HG02588 (cell line): ENCODE measurements at regions not wholly inside any gene's neighbourhood (a gene's known extent, or its start where the extent isn't known, plus 50 kb on each side); places are given as distances from the start of the nearest gene placed in this dataset.

Experiments used
- ATAC-seq: cut with Tn5 transposase; IDR thresholded peaks from one replicate; pipeline ENCODE4 v1.9.1; 2021; ENCODE audit warnings: mild to moderate bottlenecking, moderate library complexity; ENCODE audit not compliant: unreplicated experiment

DNA sequence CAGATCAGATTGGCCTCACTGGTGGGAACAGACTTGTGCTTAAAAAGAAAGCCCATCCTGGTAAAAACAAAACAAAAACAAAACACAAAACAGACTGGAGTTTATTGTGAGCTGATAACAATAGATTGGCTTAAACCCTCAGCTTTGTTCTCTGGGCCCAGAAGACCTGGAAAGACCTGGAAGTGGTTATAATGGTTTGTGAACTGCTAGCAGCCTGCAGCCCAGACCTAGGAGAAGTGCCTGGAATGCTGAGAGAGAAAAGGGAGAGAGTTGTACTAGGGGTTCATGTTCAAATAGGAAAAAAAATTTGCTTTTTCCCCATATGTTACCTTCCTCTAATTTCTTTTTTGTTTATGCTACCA is 396.6 kb downstream of the DMAC1 start:
- no peak for ATAC-seq

DNA sequence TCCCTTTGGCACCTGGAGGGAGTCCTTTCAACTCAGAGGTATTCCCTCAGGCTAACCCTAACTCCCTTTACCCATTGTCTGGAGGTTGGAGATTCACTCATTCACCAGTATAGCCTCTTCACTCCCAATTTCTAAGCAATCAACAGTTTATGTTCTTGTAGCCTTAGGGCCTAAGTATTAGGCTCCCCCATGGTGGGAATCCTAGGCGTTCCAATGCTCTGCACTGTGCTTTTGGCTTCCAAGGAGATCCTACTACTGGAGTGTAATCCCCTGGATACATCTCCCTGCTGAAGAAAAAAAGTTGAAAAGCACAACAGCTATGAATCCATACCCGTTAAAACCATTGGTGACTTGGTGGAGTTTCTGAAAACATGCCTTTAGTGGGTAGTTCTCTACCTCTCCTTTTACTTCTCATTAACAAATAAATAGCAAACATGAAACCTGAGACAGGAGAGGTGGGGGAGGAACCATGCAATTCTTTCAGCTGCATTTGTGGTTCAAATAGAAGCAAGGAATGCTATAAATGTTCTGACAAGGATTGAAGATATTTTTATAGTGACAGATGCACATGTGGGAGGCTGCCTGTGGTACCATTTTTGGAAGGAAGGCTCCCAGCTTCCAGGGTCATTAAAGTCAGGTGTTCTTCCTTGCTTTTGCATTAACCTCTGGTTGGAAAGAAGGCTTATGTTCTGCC is 397.1 kb downstream of the DMAC1 start:
- no peak for ATAC-seq

DNA sequence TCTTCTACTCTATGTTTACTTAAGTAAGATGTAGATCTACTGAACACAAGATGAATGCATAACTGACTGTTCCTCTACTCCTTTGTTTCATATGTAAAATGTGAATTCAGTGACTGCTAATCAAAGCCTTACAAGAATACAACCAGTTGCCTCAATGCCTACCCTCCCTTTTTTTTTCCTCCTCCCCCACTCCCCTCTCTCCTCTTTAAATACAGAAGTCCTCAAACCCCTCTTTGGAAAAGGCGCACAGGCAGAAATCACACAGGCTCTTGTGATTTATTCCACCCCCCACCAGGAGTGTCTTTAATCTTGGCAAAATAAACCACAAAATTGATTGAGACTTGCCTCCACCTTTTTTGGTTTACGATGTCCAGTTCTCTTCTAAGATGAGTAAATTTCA is 398.5 kb downstream of the DMAC1 start:
- no peak for ATAC-seq

DNA sequence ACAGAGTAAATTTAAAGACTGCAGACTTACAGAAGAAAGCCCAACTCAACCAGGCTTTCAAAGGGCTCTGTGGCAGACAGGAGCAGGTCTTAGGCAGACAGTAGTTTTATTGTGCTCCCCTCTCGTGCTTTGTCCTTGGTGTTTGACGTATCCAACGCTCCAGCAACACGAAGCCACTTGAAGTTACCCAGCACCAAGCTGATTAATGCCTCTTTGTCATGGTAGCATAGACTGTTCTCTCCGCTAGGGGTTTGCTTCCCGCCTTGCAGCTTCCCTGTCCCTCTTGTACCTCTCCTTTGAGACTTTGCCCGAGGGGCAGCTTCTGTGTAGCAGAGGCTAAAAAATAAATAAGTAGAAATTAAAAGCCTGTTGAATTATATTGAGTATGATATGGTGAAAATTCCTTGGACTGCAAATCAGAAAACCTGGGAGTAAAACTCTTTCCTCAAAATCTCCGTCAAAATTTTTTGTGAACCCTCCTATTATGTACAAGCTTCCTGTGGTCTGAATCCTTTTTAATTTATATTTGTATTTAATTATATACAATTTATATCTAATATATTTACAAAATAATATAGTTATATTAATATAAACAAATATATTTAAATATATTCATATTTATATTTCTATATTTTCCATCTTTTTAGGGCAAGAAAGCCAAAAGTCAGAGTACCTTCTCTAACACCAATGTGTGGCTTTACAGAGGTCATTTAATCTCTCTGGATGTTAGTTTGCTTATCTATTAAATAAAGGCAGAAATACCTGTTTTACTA is 405.4 kb downstream of the DMAC1 start:
- no peak for ATAC-seq

DNA sequence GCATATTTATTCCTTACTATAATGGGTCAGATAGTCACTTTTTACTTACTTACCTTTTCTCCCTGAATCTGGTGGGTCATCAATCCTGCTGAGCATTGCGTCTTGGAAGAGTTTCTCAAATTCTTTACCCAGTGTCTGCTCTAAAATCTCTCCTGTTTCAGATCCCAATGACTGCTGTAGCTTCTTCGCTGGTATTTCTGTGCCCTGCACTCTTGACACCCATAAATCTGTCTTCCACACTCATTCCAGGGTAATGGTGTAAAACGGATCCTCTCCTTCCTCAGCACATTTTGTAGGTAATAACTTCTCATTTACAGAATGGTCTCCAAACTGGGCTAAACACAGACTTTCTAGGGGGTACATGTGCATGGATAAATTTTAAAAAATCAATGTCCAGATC is 407.4 kb downstream of the DMAC1 start:
- ATAC-seq = no peak

DNA sequence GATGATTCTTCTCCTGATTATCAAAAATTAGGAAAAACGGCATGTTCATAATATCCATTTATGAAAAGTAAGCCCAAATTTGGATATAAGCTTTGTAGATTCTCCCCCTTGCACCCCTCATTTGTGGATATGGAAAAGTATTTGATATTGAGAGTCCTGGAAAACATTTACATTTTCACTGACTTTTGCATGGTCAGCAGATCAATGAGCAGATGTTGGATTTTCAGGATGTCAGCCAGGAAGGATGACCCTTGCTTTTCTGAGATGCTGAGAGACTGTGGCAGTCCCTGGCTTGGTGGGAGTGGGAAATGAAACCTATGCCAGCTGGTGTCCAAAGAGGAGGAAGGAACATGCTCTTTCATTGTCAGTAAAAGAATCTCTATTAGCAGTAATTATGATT is 410.8 kb downstream of the DMAC1 start:
- ATAC-seq = no peak

DNA sequence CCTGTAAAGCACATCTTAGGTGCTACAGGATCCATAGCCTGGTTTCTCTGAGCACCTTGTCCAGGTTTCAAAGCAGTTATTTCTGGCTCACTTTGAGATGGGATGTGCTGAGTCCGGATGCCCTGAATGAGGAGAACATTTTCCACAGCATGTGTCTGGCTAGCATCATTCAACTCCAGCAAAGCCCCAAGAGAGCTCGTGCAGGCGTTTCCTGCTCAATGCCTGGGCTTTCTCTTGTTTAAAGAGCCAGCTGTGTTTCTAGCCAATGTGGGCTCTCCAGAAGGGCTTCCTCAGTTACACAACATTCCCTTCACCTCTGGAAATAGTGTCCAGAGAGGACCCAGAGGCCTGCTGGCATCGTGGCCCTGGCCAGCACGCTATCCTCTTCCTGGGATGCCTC is 411.7 kb downstream of the DMAC1 start:
- no peak for ATAC-seq

DNA sequence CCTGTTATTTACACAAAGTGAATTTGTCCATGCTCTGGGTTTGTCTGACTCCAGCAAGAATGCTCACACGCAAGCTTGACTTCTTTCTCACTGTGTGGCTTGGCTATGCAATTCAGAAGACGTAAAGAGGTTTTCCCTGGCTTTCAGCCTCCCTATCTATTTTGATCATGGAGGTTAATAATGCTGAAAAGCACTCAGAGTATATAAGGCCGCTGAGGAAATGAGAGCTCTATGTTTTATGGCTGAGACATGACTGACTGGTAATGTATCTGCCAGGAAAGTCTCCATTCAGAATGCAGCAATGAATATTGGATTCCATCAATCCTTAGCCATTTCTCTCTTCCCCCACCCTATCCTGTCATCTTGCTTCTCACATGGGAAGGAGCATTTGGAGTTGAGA is 417.3 kb downstream of the DMAC1 start:
- ATAC-seq = no peak

DNA sequence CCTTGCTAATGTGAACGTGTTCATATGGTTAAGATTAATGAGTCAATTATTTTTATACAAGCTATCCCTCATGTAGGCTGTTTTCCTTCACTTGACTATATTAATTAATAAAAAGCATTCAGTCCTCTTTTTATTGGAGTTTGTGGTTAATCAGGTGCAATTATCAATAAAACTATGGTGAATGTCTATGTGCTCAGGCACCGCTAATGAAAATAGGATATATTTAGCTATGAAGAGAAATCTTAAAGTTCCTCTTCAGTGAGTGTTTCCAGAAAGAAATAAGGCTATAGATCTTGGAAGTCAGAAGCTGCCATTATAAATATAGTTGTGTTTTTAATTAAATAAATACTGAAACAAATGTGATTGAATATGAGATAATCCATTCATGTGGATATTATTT is 422.1 kb downstream of the DMAC1 start:
- no peak for ATAC-seq

DNA sequence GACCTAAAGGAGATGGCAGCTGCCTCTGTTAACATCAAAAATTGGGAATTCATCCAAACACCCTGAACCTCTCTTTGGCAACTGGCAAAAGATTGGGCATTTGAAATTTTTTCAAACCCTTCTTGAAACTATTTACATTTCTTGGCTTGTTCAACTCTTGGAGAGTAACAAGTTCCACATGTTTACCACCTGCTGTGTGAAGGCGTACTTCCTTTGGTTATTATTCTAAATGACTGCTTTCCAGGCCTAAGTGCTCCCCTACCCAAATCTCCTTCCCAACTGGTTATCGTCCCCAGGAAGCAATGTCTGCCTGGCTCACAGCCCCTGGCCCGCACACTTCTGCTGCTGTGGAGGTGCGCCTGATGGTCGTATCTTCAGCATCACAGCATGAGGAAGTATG is 422.7 kb downstream of the DMAC1 start:
- no peak for ATAC-seq

DNA sequence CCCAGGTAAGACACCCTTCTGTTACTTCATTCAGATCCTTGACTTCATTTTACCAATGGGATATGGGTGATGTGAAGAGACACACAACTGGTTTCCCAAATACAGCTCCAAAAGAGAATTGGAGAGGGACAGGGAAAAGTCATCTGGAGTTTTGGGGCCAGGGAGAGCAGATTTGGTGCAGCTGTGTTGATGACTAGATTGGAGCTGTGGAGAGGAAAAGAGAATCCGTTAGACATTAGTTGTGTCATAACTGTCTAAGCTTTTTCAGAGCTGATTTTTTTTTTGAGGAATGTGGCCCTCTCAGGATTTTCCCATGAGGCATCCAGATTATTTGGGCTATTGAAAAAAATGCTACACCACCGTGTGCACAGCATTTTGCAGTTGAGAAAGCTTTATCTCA is 423.4 kb downstream of the DMAC1 start:
- no peak for ATAC-seq

DNA sequence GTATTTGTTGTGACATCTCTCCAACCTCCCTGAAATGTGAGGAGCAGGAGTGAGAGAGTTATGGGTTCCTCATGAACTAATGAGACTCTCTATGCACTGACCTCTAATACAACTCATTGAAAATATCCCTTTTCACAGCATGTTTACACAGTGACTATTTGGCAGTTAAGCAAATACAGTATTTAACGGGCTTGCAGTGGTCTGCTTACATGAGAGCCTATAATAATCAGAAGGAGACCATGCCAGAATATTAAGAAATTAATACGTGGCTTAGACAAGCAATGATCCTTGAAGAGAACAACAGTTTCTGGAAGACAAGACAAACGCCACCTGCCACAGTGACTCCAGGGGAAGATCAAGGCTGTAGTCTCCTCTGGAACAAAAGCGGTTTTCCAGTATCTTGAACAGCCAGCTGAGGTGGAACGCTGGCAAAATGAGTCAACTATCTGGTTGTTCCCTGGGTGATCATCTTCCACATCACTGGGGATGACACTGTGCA is 424.5 kb downstream of the DMAC1 start:
- ATAC-seq = no peak

DNA sequence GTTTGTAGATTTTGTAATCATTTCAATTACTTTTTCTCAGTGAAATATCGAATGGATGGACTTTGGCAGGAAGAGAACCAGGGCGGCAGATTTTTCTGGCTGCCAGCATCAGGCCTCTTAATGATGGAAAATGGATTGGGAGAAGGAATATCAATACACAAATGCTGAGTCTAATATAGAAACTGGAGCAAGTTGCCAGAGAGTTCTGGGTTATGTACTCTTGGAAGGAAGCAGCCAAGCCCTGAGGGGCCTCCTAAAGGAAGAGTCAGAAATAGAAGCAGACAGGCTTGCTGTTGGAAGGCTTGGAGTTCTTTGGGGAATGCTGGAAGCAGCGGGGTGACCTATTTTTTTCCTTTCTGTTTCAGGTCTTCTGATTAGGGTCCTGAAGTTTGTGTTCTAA is 428.6 kb downstream of the DMAC1 start:
- ATAC-seq = no peak

DNA sequence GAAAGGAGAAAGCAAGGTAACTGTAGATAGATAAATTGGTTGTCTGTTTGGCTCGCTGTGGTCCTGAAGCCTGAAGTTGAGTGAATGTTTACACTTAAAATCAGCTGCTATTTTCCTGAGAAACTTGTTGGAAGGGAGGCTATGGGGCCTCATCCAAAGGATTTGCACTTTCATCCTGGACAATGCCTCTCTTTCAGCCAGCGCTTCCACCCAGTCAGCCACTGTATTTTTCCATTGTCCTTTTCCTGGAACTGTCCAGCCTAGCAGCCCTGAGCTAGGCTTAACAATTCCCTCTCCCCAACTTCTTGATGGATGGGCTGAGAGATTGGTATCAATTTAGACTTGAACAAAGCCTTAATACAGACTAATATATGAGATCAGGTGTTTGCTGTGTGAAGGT is 429.2 kb downstream of the DMAC1 start:
- no peak for ATAC-seq

DNA sequence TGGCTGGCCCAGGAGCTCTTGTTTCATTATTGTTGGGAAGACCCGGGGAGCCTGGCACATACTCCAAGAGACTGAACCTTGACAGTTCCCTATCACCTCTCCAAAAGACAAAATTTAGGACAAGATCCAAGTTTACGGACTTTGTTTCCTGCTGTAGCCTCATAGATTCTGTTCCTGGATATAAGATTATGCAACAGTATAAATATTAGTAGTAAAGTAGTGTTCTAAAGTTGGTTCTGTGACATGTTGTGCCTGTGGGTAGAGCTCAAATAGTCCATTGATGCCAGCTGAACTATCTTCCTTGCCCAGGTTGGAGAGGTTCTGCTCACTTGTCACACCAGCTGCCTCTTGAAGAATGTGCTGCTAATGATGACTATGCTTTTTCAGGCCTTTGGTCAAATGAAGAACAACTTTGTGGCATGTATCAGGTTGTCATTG is 430.2 kb downstream of the DMAC1 start:
- ATAC-seq = no peak

DNA sequence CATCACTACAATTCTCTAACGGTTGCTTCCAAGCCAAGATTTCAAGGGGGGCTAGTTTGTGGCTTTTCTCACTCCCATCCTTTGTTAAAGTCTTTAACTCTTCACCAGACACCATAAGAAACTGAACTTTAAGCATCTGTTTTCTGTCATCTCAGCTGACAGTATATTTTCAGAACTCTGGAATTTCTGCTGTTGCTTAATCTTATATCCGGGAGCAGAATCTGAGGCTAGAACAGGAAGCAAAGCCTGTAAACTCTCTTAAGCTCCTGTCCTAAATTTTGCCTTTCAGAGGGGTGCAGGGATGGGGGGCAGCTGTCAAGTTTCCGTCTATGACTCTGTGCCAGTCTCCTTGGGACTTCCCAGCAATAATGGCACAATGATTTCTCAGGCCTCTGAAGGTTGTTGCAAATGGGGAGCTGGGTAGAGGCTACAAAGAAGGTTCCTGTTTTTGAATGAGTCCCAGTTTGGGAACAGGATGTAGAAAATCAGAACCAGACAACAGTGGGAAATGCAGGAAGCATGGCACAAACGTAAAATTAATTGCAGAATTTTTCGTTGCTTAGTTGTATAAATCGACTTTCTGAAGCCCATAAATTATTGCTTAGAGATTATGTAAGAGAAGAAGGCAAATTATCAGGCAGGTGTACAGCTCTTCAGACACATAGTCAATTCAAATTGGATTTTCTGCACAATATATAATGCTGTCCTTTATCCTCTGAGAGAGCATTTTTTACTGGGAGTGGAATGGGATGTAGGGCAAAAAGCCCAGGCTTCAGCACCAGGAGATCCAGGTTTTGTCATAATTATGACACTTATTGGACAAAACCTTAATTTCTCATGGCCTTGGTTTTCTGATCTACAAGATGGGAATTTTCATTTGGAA is 430.9 kb downstream of the DMAC1 start:
- no peak for ATAC-seq

DNA sequence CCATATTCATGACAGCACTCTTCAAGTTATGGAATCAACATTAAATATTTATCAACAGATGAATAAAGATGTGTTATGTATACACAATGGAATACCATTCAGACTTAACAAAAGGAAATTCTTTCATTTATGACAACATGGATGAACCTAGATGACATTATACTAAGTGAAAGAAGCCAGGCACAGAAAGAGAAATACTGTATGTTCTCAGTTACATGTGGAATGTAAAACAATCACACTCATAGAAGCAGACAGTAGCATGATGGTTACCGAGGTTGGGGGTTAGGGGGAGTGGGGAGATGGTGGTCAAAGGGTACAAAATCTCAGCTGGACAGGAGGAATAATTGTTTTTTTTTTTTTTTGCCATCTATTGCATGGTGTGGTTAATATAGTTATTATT is 431.9 kb downstream of the DMAC1 start:
- no peak for ATAC-seq

DNA sequence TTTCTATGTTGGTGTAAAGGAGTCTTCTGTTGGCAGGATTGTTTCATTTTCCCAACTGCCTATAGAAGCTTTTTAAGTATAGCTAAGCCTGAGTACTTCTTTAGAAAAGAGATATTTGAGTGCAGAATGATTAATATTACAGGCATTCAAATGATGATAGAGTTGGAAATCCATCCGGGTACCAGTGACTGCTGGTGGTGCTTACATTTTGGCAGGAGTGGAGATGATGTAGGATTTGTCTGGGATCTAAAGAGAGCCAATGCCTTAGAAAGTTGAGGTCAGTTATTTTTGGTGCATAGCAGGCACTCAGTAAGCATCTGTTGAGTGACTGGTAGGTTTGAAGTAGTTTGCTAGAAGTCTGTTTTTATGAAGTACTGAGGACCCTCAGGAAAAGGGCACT is 433.5 kb downstream of the DMAC1 start:
- no peak for ATAC-seq

DNA sequence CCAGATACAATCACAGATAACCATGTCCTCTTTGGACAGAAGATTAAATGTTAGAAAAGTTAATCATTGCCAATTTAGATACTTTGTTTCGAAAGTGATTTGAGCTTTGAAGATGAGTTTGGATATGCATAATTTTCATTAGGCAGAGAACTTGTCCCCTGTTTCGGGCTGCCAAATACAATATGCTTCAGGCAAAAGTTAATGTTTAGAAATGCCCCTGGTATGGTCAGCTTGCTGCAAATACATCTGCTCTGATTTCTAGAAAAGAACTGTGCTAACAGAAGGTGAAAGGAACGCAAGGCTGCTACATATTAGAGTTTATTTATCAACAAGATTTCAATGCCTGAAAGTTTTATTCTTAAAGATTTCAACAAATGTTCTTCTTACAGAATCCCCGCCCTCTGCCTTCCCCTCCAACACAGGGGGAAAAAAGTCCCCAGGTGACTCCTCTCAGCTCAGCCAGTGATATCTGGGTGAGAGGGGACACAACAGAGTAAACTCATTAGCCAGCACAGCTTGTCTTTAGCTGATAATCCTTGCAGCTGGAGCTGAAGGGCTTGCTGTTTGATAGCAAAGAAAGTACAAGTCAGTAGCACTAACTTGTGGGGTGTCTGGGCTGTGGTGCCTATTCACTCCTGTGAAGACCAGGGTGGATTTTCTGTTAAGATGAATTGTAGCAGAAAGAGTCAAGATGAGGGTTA is 435.7 kb downstream of the DMAC1 start:
- no peak for ATAC-seq

DNA sequence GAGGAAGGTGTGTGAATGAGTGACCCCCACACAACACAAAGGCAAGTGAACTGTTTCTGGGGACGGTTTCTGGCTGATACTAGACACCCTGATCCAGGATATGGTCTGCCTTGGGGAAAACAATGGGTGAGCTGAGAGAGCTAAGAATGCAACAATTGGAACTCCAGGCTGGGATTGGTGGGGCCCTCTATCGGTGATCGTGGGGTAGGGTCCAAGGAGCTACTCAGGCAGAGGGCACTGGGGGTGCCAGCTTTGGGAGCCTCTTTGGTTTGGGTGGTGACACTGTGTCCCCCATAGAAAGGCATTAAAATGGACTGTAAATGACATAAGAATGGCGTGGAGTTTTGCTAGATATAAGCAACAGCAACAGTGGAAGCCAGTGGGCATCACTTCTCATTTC is 439.1 kb downstream of the DMAC1 start:
- no peak for ATAC-seq

DNA sequence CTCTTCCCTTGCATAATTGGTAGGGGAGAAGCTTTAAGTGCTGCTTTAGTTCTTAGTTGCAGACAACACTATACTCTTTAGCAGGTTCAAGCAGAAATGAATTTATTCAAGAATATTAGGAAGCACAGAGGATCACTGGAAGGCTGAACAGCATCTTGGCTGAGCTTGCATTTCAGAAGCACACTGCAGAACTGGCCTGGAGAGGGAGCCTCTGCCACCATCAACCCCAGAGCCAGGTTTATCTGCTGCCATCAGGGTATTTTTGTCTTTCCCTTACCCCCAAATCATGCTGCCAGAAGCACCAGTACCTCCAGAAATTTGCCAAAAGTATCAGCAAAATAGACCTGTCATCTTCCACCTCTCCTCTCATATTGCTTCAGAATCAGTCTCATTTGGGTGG is 440.7 kb downstream of the DMAC1 start:
- ATAC-seq = no peak
